Sigmoid colon (tissue), 4 donors: ENCODE measurements at regions not wholly inside any gene's neighbourhood (a gene's known extent, or its start where the extent isn't known, plus 50 kb on each side); places are given as distances from the start of the nearest gene placed in this dataset.

Source experiments
- CTCF ChIP-seq, 4 experiments: fragments of 450-650 bp in 3 of 4; fragments of 200-600 bp in 1 of 4; IDR thresholded peaks; one replicate each; pipeline ENCODE4 v1.5.1; 2016 to 2019; ENCODE audit warnings: antibody characterized with exemption in 4 of 4, mild to moderate bottlenecking in 3 of 4, moderate library complexity in 2 of 4
- EP300 ChIP-seq, 4 donors: sonication (generic); formaldehyde crosslinking; IDR thresholded peaks; one replicate each; pipeline ENCODE4 v1.6.1; 2017; ENCODE audit warnings: antibody characterized with exemption in 4 of 4
- POLR2A ChIP-seq, 2 donors: fragments of 450-650 bp; IDR thresholded peaks; one replicate each; pipeline ENCODE4 v1.6.1; 2016; ENCODE audit warnings: antibody characterized with exemption in 2 of 2, mild to moderate bottlenecking in 2 of 2, moderate library complexity in 2 of 2
- POLR2AphosphoS5 ChIP-seq, 4 donors: sonication (generic); formaldehyde crosslinking; IDR thresholded peaks; one replicate each; pipeline ENCODE4 v1.6.1; 2017; ENCODE audit warnings: antibody characterized with exemption in 4 of 4

- TF ChIP-seq CTCF (IDR thresholded peaks at IDR 0.05) (no peak), EP300 (IDR thresholded peaks at IDR 0.05) (no peak), POLR2A (IDR thresholded peaks at IDR 0.05) (no peak), POLR2AphosphoS5 (IDR thresholded peaks at IDR 0.05) (no peak)
Measured at GRCh38 chr21:27582948-27583430, 616.1 kb upstream of the ADAMTS5 start.
